Activated CD4-positive, alpha-beta T cell treated with anti-CD3 and anti-CD28 coated beads, Interleukin-10, Interleukin-2, amounts not matched to agents 100 ng/mL and 50 ng/mL, durations not matched to agents 16 hours and 8 hours (primary cell): ENCODE measurements at regions not wholly inside any gene's neighbourhood (a gene's known extent, or its start where the extent isn't known, plus 50 kb on each side); places are given as distances from the start of the nearest gene placed in this dataset.

Experiments used
- DNase-seq: peaks from one replicate; pipeline ENCODE4 v3.0.0-alpha.2; 2020

GRCh38 chr2:204494681-204495080, 50.6 kb upstream of the PARD3B start:
- DNase-seq: no peak

GRCh38 chr2:204495381-204495780, 49.9 kb upstream of the PARD3B start:
- no peak for DNase-seq
